ENCODE measurements at regions not wholly inside any gene's neighbourhood (a gene's known extent, or its start where the extent isn't known, plus 50 kb on each side); places are given as distances from the start of the nearest gene placed in this dataset.
"Not testable (repeated sequence)": the region's sequence is repeated elsewhere in the genome, so short reads cannot be mapped to it uniquely, and the experiment has no call there.

GRCh38 chr4:138439143-138439581 is 197.0 kb upstream of the SLC7A11 start:
- DNase-seq (ENCODE audit: low read depth), result peak; percentile 19

- peak; percentile 41 for DNase-seq (ENCODE audit: low read depth)
These were observed 196.5 kb upstream of the SLC7A11 start for GRCh38 chr4:138438608-138439007.

GRCh38 chr4:138437263-138437851 is 195.2 kb upstream of the SLC7A11 start:
- no peak for DNase-seq (ENCODE audit: low read depth)

GRCh38 chr4:138435733-138436132 is 193.6 kb upstream of the SLC7A11 start:
- not testable (repeated sequence) for DNase-seq (ENCODE audit: low read depth)

GRCh38 chr4:138435046-138435445 is 192.9 kb upstream of the SLC7A11 start:
- DNase-seq (ENCODE audit: low read depth), result not testable (repeated sequence)

- no peak for DNase-seq (ENCODE audit: low read depth)
These were observed 186.5 kb upstream of the SLC7A11 start for GRCh38 chr4:138428611-138429010.

GRCh38 chr4:138426786-138427185 is 184.6 kb upstream of the SLC7A11 start:
- DNase-seq (ENCODE audit: low read depth), result no peak

- no peak for DNase-seq (ENCODE audit: low read depth)
These were observed 178.3 kb upstream of the SLC7A11 start for GRCh38 chr4:138420471-138420870.

- DNase-seq (ENCODE audit: low read depth), result peak; percentile 9
These were observed 172.1 kb upstream of the SLC7A11 start for GRCh38 chr4:138414202-138414601.

GRCh38 chr4:138413273-138413672 is 171.1 kb upstream of the SLC7A11 start:
- no peak for DNase-seq (ENCODE audit: low read depth)

GRCh38 chr4:138412847-138413246 is 170.7 kb upstream of the SLC7A11 start:
- no peak for DNase-seq (ENCODE audit: low read depth)

- no peak for DNase-seq (ENCODE audit: low read depth)
These were observed 168.1 kb upstream of the SLC7A11 start for GRCh38 chr4:138410266-138410665.

GRCh38 chr4:138409670-138410069 is 167.5 kb upstream of the SLC7A11 start:
- no peak for DNase-seq (ENCODE audit: low read depth)

- DNase-seq (ENCODE audit: low read depth), result no peak
These were observed 166.6 kb upstream of the SLC7A11 start for GRCh38 chr4:138408758-138409157.

- no peak for DNase-seq (ENCODE audit: low read depth)
These were observed 165.2 kb upstream of the SLC7A11 start for GRCh38 chr4:138407329-138407728.

GRCh38 chr4:138406876-138407275 is 164.7 kb upstream of the SLC7A11 start:
- DNase-seq (ENCODE audit: low read depth), result peak; percentile 40

- peak; percentile 86 for DNase-seq (ENCODE audit: low read depth)
These were observed 163.9 kb upstream of the SLC7A11 start for GRCh38 chr4:138405934-138406567.

GRCh38 chr4:138405466-138405891 is 163.3 kb upstream of the SLC7A11 start:
- peak; percentile 44 for DNase-seq (ENCODE audit: low read depth)

- DNase-seq (ENCODE audit: low read depth), result no peak
These were observed 162.7 kb upstream of the SLC7A11 start for GRCh38 chr4:138404801-138405200.

GRCh38 chr4:138404251-138404650 is 162.1 kb upstream of the SLC7A11 start:
- no peak for DNase-seq (ENCODE audit: low read depth)

GRCh38 chr4:138401334-138401733 is 159.2 kb upstream of the SLC7A11 start:
- peak; percentile 23 for DNase-seq (ENCODE audit: low read depth)

- DNase-seq (ENCODE audit: low read depth), result no peak
These were observed 158.4 kb upstream of the SLC7A11 start for GRCh38 chr4:138400543-138400942.

GRCh38 chr4:138400066-138400465 is 157.9 kb upstream of the SLC7A11 start:
- no peak for DNase-seq (ENCODE audit: low read depth)

GRCh38 chr4:138399081-138399480 is 156.9 kb upstream of the SLC7A11 start:
- DNase-seq (ENCODE audit: low read depth), result no peak
